Heart left ventricle (tissue), 16 donors: ENCODE measurements at regions not wholly inside any gene's neighbourhood (a gene's known extent, or its start where the extent isn't known, plus 50 kb on each side); places are given as distances from the start of the nearest gene placed in this dataset.
A peak's percentile ranks its signal among the peaks of the same experiment; 100 is the strongest.
"Not testable (repeated sequence)": the region's sequence is repeated elsewhere in the genome, so short reads cannot be mapped to it uniquely, and the experiment has no call there.

ENCODE experiments used
- ATAC-seq, 4 donors: fragments of 200-7000 bp; cut with Tn5 transposase; one replicate each; pipeline ENCODE4 v1.9.1; 2020 to 2022; ENCODE audit warnings: moderate library complexity in 4 of 4, mild to moderate bottlenecking in 3 of 4, moderate number of reproducible peaks in 1 of 4
- DNase-seq, 5 donors: peaks; one replicate each; pipeline ENCODE4 v3.0.0-alpha.2; 2020
- H3K27ac ChIP-seq, 12 donors: fragments of 200-600 bp; sonication (generic) in 4 of 12; one replicate each; pipeline versions ENCODE4 v1.5.0 to v1.8.0; 2016 to 2022; ENCODE audit warnings: mild to moderate bottlenecking in 2 of 12
- H3K27me3 ChIP-seq, 9 donors: fragments of 200-600 bp; sonication (generic) in 2 of 9; one replicate each; pipeline versions ENCODE4 v1.5.1 to v1.8.0; 2016 to 2022; ENCODE audit warnings: mild to moderate bottlenecking in 3 of 9
- H3K36me3 ChIP-seq, 9 donors: fragments of 200-600 bp; sonication (generic) in 2 of 9; one replicate each; pipeline versions ENCODE4 v1.5.0 to v1.8.0; 2018 to 2022; ENCODE audit warnings: mild to moderate bottlenecking in 2 of 9
- H3K4me1 ChIP-seq, 12 donors: fragments of 200-600 bp; sonication (generic) in 4 of 12; one replicate each; pipeline versions ENCODE4 v1.5.0 to v1.8.0; 2016 to 2022; ENCODE audit warnings: mild to moderate bottlenecking in 3 of 12
- H3K4me3 ChIP-seq, 12 donors: fragments of 200-600 bp; sonication (generic) in 4 of 12; one replicate each; pipeline versions ENCODE4 v1.5.0 to v1.8.0; 2017 to 2022; ENCODE audit warnings: mild to moderate bottlenecking in 9 of 12, moderate library complexity in 4 of 12
- H3K9me3 ChIP-seq, 12 donors: fragments of 200-600 bp; sonication (generic) in 4 of 12; one replicate each; pipeline versions ENCODE4 v1.5.0 to v1.8.0; 2016 to 2022; ENCODE audit warnings: mild to moderate bottlenecking in 1 of 12
- CTCF ChIP-seq, 12 donors: fragments of 200-600 bp; sonication (generic) in 4 of 12; IDR thresholded peaks; one replicate each; pipeline versions ENCODE4 v1.5.0 to v1.8.0; 2018 to 2022; ENCODE audit warnings: antibody characterized with exemption in 12 of 12, mild to moderate bottlenecking in 5 of 12
- POLR2A ChIP-seq, 2 donors: fragments of 450-650 bp; IDR thresholded peaks; one replicate each; pipeline ENCODE4 v1.6.1; 2017; ENCODE audit warnings: antibody characterized with exemption in 2 of 2, mild to moderate bottlenecking in 2 of 2, moderate library complexity in 2 of 2
- WGBS, 4 donors: extraction: QIAGEN DNeasy Blood & Tissue Kit in 2 of 4; methylation state at CpG; one replicate each; pipeline versions ENCODE4 v1.1.5 to v1.1.7; 2013 to 2018; 5-methylcytosine and 5-hydroxymethylcytosine counted together
- intact Hi-C, 10 donors: fragments of 100-400 bp; cut with DNase I; formaldehyde crosslinking; loops; one replicate each; pipeline versions ENCODE4 v1.11.1 to v1.14.2; 2022
- donor health status: ischemic (EF 13 %, LVEDD 7.1; RV severe dilation, severe dysfunction).
- donor health status: healthy with polysubstance abuse.
- donor health status: DM: no; HTN: yes; CAD: no.
- donor health status: DM: no; HTN: no; CAD: no.
- donor health status: ischemic (EF 25% LVEDD 6.9; RV normal size, moderate dysfunction).
- donor health status: ischemic (EF 25% LVEDD 5.7; RV mildly dilated, moderate dysfunction).
- donor health status: healthy.
- donor health status: DM: yes; HTN: yes; CAD: no.
- donor health status: ischemic (EF 35%, LVEDD 5.7; RV mildly dilated, moderate dysfunction).
- donor health status: nonischemic (EF 11% LVEDD 7.7; RV severe dilation, severe dysfunction).
- donor health status: DM: yes; HTN: yes; CAD: no.
- donor health status: PGD.
- donor health status: ischemic (EF 29% LVEDD 5.4; RV normal size, mild dysfunction).
- donor health status: nonischemic (EF 23%, LVEDD 6.1; RV moderate dilation, normal function).

DNA sequence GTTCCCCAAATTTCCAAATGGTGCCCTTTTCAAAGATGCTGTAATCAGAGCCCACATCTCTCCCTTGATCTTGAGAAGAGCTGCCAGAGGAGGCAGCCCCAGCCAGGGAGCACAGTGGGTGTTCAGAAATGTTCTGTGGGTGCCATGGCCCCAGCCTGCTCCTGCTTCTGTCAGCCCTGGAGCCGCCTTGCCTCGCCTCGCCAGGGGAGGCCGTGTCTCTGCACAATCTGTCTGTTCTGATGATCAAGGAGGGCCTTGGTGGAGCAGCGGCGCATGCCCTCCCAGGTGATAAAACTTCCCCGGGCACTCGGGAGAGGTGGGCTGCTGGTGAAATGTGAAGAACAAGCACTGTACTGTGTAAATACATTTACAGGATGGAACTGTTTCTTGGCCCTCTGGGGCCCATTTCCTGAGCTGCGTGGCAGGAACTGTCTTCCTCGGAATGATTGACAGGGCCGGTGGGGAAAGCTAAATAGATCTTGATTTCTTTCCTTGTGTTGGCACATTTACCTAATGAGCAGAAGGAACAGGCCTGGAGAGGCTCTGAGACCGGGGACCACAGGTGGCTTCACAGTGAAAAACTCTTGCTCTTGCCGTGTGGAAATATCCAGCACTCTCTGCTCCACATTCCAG lies 207.8 kb upstream of the PODXL start:
- WGBS, 4 donors: 61 to 71% (median 70%) methylated on average over 13 of the region's 13 CpGs
- H3K27me3 ChIP-seq: peaks cover 0 to 26% (median 5%) of the 10 kb centered on the region in 9 donors
- ATAC-seq: no peak

DNA sequence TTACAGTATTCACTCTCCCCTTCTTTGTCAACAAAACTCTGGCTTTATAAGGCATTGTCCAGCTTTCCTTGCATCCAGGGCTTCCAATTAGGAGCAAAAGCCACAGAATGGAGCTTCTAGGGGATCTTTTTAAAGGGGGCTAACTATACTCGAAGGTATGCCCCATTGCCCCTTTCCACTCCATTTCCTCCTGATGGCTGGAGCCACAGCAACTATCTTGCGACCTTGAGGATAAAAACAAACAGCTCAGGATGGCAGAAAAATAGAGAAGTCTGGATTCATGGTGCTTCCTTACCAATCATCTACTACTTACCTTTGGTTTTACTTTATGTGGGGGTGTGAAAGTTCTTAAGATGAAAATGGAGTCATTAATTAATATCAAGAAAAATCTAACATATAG lies 206.3 kb upstream of the PODXL start:
- H3K27ac ChIP-seq: no peak overlapping the region
- DNase-seq (no peak), ATAC-seq (no peak)
- H3K36me3 ChIP-seq: no peaks in the 10 kb centered on the region
- H3K9me3 ChIP-seq: peaks cover 0 to 2% (median 0%) of the 10 kb centered on the region in 12 donors
- WGBS, 4 donors: 73 to 81% (median 77%) methylated on average over 2 of the region's 2 CpGs
- TF ChIP-seq CTCF (IDR thresholded peaks at IDR 0.05): no peak
- TF ChIP-seq POLR2A (IDR thresholded peaks at IDR 0.05): no peak
- intact Hi-C loops: no loop called here
- peaks cover 0 to 30% (median 5%) of the 10 kb centered on the region in 9 donors for H3K27me3 ChIP-seq
- no peaks in the 10 kb centered on the region for H3K4me1 ChIP-seq
- no peak overlapping the region for H3K4me3 ChIP-seq

More for the DNA sequence above, 207.8 kb upstream of the PODXL start:
- Histone ChIP-seq H3K4me1 (no peaks in the 10 kb centered on the region), H3K27ac (no peak overlapping the region), H3K36me3 (no peaks in the 10 kb centered on the region), H3K9me3 (peaks cover 0 to 2% (median 0%) of the 10 kb centered on the region in 12 donors), H3K4me3 (no peak overlapping the region)
- intact Hi-C loops: no loop called here
- TF ChIP-seq POLR2A (IDR thresholded peaks at IDR 0.05) (no peak), CTCF (IDR thresholded peaks at IDR 0.05) (no peak)
- no peak for DNase-seq

DNA sequence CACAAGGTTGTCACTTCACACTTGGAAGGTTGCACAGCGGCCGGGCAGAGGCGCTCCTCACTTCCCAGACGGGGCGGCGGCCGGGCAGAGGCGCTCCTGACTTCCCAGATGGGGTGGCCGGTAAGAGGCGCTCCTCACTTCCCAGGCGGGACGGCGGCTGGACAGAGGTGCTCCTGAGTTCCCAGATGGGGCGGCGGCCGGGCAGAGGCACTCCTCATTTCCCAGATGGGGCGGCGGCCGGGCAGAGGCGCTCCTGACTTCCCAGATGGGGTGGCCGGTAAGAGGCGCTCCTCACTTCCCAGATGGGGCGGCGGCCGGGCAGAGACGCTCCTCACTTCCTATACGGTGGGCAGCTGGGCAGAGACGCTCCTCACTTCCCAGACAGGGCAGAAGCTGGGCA lies 199.4 kb upstream of the PODXL start:
- DNase-seq, H3K27ac ChIP-seq, H3K4me3 ChIP-seq, ATAC-seq, H3K9me3 ChIP-seq, intact Hi-C loops, H3K4me1 ChIP-seq, H3K36me3 ChIP-seq: not testable (repeated sequence)
- peaks cover 0 to 25% (median 4%) of the 10 kb centered on the region in 9 donors for H3K27me3 ChIP-seq
- WGBS, 4 donors: 89 to 95% (median 94%) methylated on average over 26 to 28 of the region's 28 CpGs

DNA sequence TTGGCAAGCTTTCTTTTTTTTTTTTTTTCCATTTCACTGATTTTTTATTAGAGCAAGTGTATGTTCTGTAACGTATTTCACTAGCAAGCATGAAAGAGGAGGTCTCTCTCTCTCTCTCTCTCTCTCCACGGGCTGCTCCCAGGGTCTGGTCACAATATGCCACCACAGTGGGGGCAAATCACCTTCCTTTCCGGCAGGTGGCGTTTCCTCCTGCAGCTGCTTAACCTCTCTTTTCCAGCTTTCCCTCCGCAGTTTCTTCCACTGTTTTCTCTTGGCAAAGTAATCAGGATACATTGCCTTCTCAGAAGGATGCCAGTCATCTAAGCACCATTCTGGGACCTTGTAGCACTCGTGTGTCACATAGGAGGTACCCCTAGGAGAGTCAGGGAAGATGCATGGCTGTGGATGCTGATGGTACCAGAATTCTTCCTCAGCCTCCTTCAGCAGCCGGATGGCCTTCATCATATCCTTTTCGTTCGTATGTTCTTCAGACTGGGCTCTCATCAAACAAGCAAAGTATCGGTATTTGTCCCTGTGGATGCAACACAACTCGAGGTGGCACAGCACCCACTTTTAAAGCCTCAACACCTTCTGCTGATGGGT lies 197.3 kb upstream of the PODXL start:
- H3K4me3 ChIP-seq: no peak overlapping the region
- DNase-seq (no peak), ATAC-seq (no peak)
- no peaks in the 10 kb centered on the region for H3K36me3 ChIP-seq
- H3K27me3 ChIP-seq: peaks cover 0 to 16% (median 4%) of the 10 kb centered on the region in 9 donors
- H3K4me1 ChIP-seq: no peaks in the 10 kb centered on the region
- intact Hi-C loops: no loop called here
- H3K27ac ChIP-seq: no peak overlapping the region
- 47 to 49% (median 48%) methylated on average over 11 of the region's 11 CpGs for WGBS, 4 donors
- TF ChIP-seq POLR2A (IDR thresholded peaks at IDR 0.05): no peak
- peak in 2 of 12 donors; percentile 16 to 20 for TF ChIP-seq CTCF (IDR thresholded peaks at IDR 0.05)
- no peaks in the 10 kb centered on the region for H3K9me3 ChIP-seq
